Skeletal muscle cell (primary cell): ENCODE measurements at regions not wholly inside any gene's neighbourhood (a gene's known extent, or its start where the extent isn't known, plus 50 kb on each side); places are given as distances from the start of the nearest gene placed in this dataset.

Experiments used
- DNase-seq: peaks from one replicate; pipeline ENCODE4 v3.0.0-alpha.2; 2010; ENCODE audit warnings: low read depth
- H3K4me3 ChIP-seq: 2 replicates; pipeline ENCODE4 v1.5.1; 2011; ENCODE audit warnings: low read depth, mild to moderate bottlenecking, control low read depth, low read length, moderate library complexity

DNA sequence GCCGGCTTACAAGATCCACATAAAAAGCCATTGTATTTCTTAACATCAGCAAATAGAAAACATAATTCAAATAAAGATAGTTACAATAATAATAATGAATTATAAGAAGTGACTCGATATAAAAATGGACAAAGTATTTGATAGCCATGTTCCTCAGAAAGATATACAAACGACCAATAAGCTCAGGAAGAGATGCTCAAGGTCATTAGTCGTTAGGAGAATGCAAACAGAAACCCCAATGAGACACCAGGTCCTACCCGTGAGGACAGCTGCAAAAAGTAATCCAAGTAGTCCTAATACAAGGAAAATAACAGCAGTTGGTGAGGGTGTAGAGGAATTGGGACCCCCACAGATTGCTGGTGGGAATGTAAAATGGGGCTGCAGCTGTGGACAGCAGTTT is 54.2 kb upstream of the INPP5A start:
- no peak overlapping the region for H3K4me3 ChIP-seq
- DNase-seq = no peak

DNA sequence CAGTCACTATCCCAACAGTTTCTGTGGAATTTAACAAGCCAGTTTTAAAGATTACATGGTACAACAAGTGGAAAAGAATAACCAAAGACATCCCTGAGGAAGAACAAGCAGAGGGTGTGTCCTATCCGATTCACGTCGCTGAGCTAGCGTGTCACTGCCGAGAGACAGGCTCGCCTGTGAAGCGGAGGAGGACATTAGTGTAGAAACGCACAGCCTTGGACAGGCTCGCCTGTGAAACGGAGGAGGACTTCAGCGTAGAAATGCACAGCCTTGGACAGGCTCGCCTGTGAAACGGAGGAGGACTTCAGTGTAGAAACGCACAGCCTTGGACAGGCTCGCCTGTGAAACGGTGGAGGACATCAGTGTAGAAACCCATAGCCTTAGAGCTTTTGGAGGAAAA is 52.7 kb upstream of the INPP5A start:
- no peak for DNase-seq
- no peak overlapping the region for H3K4me3 ChIP-seq

DNA sequence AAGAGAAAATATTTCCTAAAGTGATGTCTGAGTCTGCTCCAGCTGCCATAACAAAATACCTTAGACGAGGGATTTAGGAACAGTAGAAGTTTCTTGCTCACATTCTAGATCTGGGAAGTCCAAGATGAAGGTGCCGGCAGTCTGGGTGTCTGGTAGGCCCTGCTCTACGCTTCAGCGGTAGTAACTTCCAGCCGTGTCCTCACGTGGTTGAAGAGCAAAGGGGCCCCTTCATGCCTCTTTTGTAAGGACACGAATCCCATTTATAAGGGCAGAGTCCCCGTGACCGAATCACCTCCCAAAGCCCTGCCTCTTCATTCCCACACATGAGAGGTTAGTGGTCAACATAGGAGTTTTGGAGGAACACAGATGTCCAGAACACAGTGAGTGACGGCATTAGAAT is 52.2 kb upstream of the INPP5A start:
- no peak overlapping the region for H3K4me3 ChIP-seq
- no peak for DNase-seq

DNA sequence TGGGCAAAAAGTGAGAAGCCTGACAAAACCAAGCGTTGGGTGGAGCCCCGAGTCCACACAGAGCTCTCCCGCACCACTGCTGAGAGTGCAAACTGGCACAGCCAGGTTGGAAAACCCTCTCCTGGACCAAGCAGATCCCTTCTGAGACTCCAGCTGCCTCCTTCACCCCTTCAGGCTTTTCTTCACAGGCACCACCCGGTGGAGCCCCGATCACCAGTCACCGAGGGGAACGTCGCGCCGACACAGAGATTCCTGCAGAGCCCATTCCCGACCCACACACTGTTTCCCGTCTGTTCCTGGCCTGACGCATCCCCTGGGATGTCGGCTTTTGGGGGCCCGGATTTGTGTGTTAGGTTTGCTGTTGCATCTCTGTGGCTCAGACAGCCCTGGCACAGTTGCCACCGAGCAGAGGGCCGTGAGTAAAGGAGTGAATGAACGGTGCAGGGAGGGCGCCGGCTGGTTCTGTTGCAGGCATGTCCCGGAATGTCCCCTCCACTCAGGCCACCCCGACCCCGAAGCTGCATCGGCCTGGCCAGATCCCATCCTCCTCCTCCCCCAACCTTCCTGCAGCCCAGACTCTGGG is 51.0 kb upstream of the INPP5A start:
- no peak for DNase-seq

DNA sequence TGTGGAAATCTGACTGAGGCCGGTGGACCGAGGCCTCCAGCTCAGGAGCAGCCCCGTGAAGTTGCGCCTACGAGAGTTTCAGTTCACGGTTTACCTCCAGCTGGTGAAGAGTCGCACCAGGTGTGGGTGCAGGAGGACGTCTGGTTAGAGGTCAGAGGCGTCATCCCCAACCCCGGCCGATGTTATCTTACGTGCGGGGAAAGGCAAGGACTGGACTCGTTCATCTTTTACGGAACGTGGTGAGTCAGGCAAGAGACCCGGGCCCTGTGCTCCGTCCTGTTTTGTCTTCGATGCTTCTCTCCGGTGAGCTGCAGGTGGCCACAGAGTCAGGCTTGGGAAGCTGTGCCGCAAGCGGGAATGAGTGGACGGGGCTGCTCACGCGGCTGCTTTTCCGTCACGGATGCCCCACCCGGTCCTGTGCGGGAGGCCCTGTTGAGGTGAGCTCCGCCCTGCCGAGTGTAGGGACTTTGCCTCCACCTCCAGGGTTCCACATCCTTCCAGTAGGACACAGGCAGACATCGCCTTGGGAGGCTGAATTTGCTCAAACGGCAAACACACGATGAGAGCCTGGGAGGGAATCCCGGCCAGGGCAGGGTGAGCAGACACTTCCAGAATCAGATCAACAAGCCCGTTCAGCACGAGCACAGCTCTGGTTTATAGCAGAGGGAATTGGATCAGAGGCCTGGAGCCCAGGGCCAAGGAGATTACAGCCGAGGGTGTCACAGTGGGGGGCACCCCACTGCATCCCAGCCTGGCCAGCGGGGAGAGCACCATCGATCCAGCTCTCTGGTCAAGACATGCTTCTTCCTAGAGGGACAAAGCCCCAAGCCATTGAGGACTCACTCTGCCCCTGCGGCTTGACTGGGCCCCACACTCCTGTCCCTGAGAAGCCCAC is 50.1 kb upstream of the INPP5A start:
- DNase-seq = no peak
- H3K4me3 ChIP-seq = no peak overlapping the region

More for the DNA sequence above, 51.0 kb upstream of the INPP5A start:
- no peak overlapping the region for H3K4me3 ChIP-seq
